Subcutaneous abdominal adipose tissue (tissue), 5 donors: ENCODE measurements at regions not wholly inside any gene's neighbourhood (a gene's known extent, or its start where the extent isn't known, plus 50 kb on each side); places are given as distances from the start of the nearest gene placed in this dataset.
"Not testable (repeated sequence)": the region's sequence is repeated elsewhere in the genome, so short reads cannot be mapped to it uniquely, and the experiment has no call there.

ENCODE experiments used
- H3K27ac ChIP-seq: one replicate; pipeline ENCODE4 v1.7.0; 2013; ENCODE audit warnings: low read depth, mild to moderate bottlenecking, inconsistent platforms, low read length, moderate library complexity
- H3K27me3 ChIP-seq, 5 donors: one replicate each; pipeline ENCODE4 v1.7.0; 2013; ENCODE audit warnings: low read length in 5 of 5, inconsistent platforms in 1 of 5; ENCODE audit not compliant: control insufficient read depth in 5 of 5, insufficient read depth in 4 of 5
- H3K36me3 ChIP-seq, 5 donors: one replicate each; pipeline ENCODE4 v1.7.0; 2013; ENCODE audit warnings: low read length in 5 of 5; ENCODE audit not compliant: control insufficient read depth in 5 of 5, insufficient read depth in 5 of 5
- H3K4me1 ChIP-seq, 5 donors: one replicate each; pipeline ENCODE4 v1.7.0; 2013; ENCODE audit warnings: low read length in 5 of 5, mild to moderate bottlenecking in 3 of 5, moderate library complexity in 1 of 5; ENCODE audit not compliant: control insufficient read depth in 5 of 5, insufficient read depth in 5 of 5
- H3K4me3 ChIP-seq, 5 donors: one replicate each; pipeline ENCODE4 v1.7.0; 2013; ENCODE audit warnings: low read length in 5 of 5, low read depth in 1 of 5
- H3K9ac ChIP-seq, 5 donors: one replicate each; pipeline ENCODE4 v1.7.0; 2013; ENCODE audit warnings: low read length in 5 of 5, mild to moderate bottlenecking in 4 of 5, moderate library complexity in 3 of 5
- H3K9me3 ChIP-seq, 5 donors: one replicate each; pipeline ENCODE4 v1.7.0; 2013; ENCODE audit warnings: low read length in 5 of 5; ENCODE audit not compliant: control insufficient read depth in 5 of 5
- donor health status: healthy.
- donor health status: healthy.
- donor health status: healthy.
- donor health status: healthy.
- donor health status: healthy.

DNA sequence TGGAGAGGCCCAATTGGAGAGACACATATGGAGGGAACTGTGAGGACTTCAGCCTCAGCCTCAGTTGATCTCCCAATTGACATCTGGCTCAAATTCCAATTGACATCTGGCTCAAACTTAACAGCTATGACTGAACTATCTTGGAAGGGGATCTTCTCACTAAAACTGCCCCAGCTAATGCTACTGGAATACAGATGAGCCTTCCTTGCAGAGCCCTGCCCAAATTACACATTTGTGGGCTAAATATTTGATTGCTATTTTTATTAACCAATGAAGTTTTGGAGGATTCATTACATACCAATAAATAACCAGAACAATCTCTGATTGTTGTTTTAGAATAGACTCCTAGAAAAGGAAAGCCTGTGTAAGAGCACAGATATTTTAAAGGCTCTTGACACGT lies 189.0 kb upstream of the THUMPD2 start:
- Histone ChIP-seq H3K27me3 (no peaks in the 10 kb centered on the region), H3K9me3 (peaks cover 4 to 15% (median 7%) of the 10 kb centered on the region in 5 donors), H3K4me1 (no peaks in the 10 kb centered on the region), H3K36me3 (no peaks in the 10 kb centered on the region), H3K9ac (no peak overlapping the region), H3K4me3 (peak overlapping the region in 2 of 5 donors; percentile 2 to 12), H3K27ac (no peak overlapping the region)

DNA sequence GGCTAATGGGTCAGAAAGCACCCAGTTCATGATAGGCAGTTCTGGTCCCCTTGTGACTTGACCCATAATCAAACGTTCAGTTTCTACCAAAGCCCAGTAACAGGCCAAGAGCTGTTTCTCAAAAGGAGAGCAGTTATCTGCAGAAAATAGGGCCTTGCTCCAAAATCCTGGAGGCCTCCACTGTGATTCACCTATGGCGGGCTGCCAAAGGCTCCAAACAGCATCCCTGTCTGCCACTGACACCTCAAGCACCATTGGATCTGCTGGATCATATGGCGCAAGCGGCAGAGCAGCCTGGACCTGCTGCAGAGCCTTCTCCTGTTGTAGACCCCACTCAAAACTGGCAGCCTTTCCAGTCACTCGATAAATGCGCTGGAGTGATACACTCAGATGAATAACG lies 181.6 kb upstream of the THUMPD2 start:
- not testable (repeated sequence) for H3K4me3 ChIP-seq, H3K27ac ChIP-seq, H3K36me3 ChIP-seq, H3K4me1 ChIP-seq, H3K9ac ChIP-seq, H3K27me3 ChIP-seq, H3K9me3 ChIP-seq

DNA sequence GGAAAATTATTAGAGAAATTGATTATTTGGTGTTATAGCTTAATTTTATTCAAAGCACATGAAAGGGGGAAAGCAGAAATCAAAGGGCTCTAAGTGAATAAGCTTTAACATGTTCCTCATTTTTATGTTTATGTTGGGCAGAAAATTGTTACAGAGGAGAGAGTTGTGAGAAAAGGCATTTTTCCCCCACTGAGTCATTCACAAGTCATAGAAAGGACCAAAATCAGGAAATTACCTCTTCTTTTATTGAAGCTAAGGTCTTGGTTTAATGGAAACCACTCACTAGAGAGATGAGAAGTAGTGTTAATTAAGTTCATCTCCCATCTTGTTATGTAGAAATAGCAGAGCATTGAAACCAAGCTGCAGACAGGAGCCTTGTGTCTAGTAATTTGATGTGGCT lies 175.3 kb upstream of the THUMPD2 start:
- Histone ChIP-seq H3K9me3 (no peaks in the 10 kb centered on the region), H3K27ac (no peak overlapping the region), H3K27me3 (no peaks in the 10 kb centered on the region), H3K4me3 (no peak overlapping the region), H3K9ac (no peak overlapping the region), H3K36me3 (no peaks in the 10 kb centered on the region), H3K4me1 (no peaks in the 10 kb centered on the region)

GRCh38 chr2:39949131-39949530 lies 170.1 kb upstream of the THUMPD2 start:
- H3K9ac ChIP-seq, result no peak overlapping the region
- no peak overlapping the region for H3K27ac ChIP-seq
- H3K4me3 ChIP-seq, result no peak overlapping the region
- H3K9me3 ChIP-seq, result no peaks in the 10 kb centered on the region
- no peaks in the 10 kb centered on the region for H3K27me3 ChIP-seq
- no peaks in the 10 kb centered on the region for H3K4me1 ChIP-seq
- no peaks in the 10 kb centered on the region for H3K36me3 ChIP-seq

DNA sequence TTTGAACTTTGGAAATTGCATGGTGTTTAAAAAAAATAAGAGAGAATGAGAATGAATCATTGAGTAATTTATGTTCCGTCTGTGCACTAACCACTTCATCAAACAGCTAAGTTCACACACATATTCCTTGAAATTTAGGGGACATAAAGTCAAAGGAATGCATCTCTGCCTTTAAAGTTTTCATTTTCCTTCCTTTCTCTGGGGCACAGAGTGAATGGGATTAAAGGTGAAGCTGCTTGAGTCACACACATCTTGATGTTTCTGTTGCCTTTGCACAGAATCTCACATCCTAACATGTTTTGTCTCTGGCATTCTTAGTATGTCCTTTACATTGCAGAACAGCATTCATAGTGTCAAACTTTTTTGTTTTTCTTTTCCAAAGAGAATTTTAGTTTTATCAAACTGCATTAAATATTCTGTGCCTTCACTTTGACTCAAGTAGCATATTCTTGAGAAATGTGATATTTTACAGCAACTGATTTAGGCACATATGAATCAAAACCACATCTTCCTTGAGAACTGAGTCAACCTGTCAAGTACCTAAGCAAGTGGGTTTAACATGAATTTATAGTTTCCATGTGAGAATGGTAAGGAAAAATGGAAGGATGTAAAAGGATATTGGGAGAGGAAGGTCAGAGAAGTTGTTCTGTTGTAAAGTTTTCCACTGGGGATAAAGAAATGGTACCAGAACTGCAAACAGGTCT lies 169.1 kb upstream of the THUMPD2 start:
- H3K27me3 ChIP-seq, result no peaks in the 10 kb centered on the region
- H3K4me1 ChIP-seq, result no peaks in the 10 kb centered on the region
- no peak overlapping the region for H3K9ac ChIP-seq
- no peak overlapping the region for H3K4me3 ChIP-seq
- no peaks in the 10 kb centered on the region for H3K36me3 ChIP-seq
- H3K9me3 ChIP-seq, result no peaks in the 10 kb centered on the region
- H3K27ac ChIP-seq, result no peak overlapping the region

- H3K36me3 ChIP-seq, result no peaks in the 10 kb centered on the region
- no peak overlapping the region for H3K4me3 ChIP-seq
- no peaks in the 10 kb centered on the region for H3K9me3 ChIP-seq
- no peaks in the 10 kb centered on the region for H3K4me1 ChIP-seq
- H3K27me3 ChIP-seq, result no peaks in the 10 kb centered on the region
- H3K27ac ChIP-seq, result no peak overlapping the region
- no peak overlapping the region for H3K9ac ChIP-seq
Observed at GRCh38 chr2:39947294-39948015, 168.4 kb upstream of the THUMPD2 start.

- Histone ChIP-seq H3K4me1 (no peaks in the 10 kb centered on the region), H3K9me3 (no peaks in the 10 kb centered on the region), H3K4me3 (no peak overlapping the region), H3K36me3 (no peaks in the 10 kb centered on the region), H3K9ac (no peak overlapping the region), H3K27me3 (no peaks in the 10 kb centered on the region), H3K27ac (no peak overlapping the region)
Observed at GRCh38 chr2:39942950-39943349, 163.9 kb upstream of the THUMPD2 start.

DNA sequence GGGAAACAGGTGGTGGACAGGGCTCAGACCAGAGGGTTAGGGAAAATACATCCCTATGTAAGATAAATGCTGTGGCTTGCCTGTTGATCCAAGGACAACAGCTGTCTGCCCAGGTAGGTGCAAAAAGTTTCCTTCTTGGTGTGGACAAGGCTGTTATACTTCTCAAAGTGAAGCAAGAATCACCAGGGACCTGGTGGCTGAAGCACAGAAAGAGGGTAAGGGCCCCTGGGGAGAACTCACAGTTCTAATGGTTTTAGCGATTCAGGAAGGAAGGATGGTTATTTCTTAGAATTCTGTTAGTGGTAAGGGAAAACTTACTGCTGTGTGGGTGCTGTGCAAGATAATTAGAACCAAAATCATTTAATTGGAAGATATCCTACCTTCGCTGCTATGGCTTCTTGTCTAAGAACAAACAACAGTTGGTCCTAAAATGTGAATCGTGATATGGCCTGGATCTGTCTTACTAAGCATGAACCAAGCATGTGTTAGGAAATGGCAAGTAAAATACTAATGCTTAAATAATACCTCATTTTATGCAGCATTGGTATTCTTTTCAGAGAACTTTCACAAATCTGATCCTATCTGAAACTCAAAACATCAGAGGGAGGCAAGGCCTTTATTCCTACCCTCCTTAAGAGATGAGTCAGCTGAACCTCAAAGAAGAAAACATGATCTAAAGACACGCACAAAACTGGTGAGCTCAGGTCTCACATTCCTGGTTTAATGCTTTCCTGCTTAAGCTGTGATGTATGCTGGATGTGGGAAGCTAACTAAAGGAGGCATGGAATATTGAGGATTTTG lies 159.2 kb upstream of the THUMPD2 start:
- Histone ChIP-seq H3K9ac (no peak overlapping the region), H3K4me3 (no peak overlapping the region), H3K36me3 (no peaks in the 10 kb centered on the region), H3K4me1 (no peaks in the 10 kb centered on the region), H3K27me3 (no peaks in the 10 kb centered on the region), H3K9me3 (no peaks in the 10 kb centered on the region), H3K27ac (no peak overlapping the region)

DNA sequence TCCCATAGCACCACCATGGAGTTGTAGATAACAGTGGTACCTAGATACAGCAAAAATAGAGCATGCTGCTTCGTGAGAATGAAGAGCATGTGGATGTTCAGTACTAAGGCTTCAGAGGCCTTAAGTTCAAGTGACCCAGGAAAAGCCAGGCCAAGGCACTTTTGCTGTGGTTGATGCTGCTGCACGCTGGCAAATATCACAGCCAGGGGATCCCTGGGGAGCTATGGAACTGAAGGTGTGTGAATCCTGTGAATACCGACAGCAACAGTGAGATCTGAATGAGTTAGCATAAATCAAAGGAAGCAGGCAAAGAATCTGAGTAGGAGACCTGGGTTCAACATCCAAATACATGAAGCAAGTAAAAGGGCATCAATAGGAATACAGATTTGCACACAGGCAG lies 158.6 kb upstream of the THUMPD2 start:
- Histone ChIP-seq H3K9ac (no peak overlapping the region), H3K4me1 (no peaks in the 10 kb centered on the region), H3K4me3 (no peak overlapping the region), H3K36me3 (no peaks in the 10 kb centered on the region), H3K27ac (no peak overlapping the region), H3K27me3 (no peaks in the 10 kb centered on the region), H3K9me3 (no peaks in the 10 kb centered on the region)

GRCh38 chr2:39934851-39935250 lies 155.8 kb upstream of the THUMPD2 start:
- Histone ChIP-seq H3K4me3 (no peak overlapping the region), H3K27ac (no peak overlapping the region), H3K4me1 (no peaks in the 10 kb centered on the region), H3K36me3 (no peaks in the 10 kb centered on the region), H3K27me3 (no peaks in the 10 kb centered on the region), H3K9ac (no peak overlapping the region), H3K9me3 (no peaks in the 10 kb centered on the region)
